ENCODE measurements at regions not wholly inside any gene's neighbourhood (a gene's known extent, or its start where the extent isn't known, plus 50 kb on each side); places are given as distances from the start of the nearest gene placed in this dataset.
"Not testable (repeated sequence)": the region's sequence is repeated elsewhere in the genome, so short reads cannot be mapped to it uniquely, and the experiment has no call there.

DNA sequence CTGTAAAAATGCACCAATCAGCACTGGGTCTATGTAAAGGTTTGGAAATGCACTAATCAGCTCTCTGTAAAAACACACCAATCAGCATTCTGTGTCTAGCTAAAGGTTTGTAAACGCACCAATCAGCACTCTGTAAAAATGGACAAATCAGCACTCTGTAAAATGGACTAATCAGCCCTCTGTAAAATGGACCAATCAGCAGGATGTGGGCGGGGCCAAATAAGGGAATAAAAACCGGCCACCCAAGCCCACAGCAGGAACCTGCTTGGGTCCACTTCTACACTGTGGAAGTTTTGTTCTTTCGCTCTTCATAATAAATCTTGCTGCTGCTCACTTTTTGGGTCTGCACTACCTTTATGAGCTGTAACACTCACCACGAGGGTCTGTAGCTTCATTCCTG lies 101.0 kb downstream of the SMC2 start:
- DNase-seq (ENCODE audit: low spot score) = not testable (repeated sequence)

- no peak for DNase-seq (ENCODE audit: low spot score)
Observed at GRCh38 chr9:104200456-104200994, 106.4 kb downstream of the SMC2 start.

GRCh38 chr9:104206766-104207165 lies 112.7 kb downstream of the SMC2 start:
- DNase-seq (ENCODE audit: low spot score) = no peak

DNA sequence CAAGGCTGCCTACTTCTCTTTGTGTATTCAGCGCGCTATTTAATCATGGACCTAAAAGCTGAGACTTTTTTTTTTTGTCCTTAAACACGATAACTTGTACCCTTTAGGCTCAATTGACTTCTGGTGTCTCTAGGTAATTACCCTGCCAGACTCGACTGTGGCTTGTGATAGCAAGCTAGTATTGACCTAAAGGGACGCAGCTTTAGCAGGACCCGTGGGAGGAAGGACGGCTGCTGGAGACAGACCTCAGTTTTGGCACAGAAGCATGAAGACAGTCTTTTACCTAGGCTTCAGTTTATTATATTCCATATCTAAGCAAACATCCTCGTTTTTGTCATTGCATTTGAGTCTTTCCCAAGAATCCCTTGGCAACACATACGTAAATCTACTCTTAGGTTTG lies 115.3 kb downstream of the SMC2 start:
- no peak for DNase-seq (ENCODE audit: low spot score)

- DNase-seq (ENCODE audit: low spot score) = no peak
Observed at GRCh38 chr9:104227108-104227507, 133.0 kb downstream of the SMC2 start.

DNA sequence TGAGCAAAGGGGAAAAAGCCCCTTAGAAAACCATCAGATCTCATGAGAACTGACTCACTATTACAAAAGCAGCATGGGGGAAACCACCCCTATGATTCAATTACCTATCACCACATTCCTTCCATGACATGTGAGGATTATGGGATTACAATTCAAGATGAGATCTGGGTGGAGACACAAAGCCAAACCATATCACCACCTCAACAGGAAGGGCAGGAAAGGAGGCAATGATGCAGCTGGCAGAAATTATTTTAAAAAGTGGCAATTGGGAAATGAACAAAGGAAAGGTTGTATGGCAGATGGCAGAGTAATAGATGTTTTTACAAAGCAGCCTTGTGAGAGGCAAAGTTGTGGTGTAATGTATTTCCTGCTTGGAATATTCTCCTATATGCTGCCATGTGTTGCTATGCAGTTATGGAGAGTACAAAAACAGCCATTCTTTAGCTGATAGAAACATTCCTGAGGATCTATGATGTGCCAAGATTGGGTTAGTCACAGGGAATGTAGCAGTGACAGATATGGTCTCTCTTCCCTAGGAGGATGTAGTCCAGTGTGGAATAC lies 138.8 kb downstream of the SMC2 start:
- DNase-seq (ENCODE audit: low spot score) = no peak

- DNase-seq (ENCODE audit: low spot score) = no peak
Observed at GRCh38 chr9:104233366-104233765, 139.3 kb downstream of the SMC2 start.

- not testable (repeated sequence) for DNase-seq (ENCODE audit: low spot score)
Observed at GRCh38 chr9:104234632-104235337, 140.7 kb downstream of the SMC2 start.

GRCh38 chr9:104235347-104236120 lies 141.4 kb downstream of the SMC2 start:
- DNase-seq (ENCODE audit: low spot score) = not testable (repeated sequence)

DNA sequence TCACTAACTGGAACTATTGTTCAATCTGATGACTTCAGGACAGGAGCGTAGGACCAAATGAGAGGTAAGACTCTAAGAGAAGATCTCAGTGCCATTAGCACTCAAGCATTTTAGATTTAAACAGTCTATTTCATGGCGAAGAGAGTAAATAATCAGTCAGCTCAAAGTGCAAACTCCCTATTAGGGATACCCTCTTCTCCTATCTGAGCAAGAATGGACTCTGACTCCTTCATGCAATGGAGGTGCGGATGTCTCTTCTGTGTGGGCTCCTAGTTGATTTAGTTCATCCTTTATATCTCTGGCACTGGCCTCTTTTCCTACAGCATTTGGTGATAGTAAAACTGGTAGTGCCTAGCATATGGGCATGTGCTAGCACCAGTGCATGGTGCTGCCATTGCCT lies 144.6 kb downstream of the SMC2 start:
- DNase-seq (ENCODE audit: low spot score) = no peak

- no peak for DNase-seq (ENCODE audit: low spot score)
Observed at GRCh38 chr9:104240890-104241289, 146.8 kb downstream of the SMC2 start.

DNA sequence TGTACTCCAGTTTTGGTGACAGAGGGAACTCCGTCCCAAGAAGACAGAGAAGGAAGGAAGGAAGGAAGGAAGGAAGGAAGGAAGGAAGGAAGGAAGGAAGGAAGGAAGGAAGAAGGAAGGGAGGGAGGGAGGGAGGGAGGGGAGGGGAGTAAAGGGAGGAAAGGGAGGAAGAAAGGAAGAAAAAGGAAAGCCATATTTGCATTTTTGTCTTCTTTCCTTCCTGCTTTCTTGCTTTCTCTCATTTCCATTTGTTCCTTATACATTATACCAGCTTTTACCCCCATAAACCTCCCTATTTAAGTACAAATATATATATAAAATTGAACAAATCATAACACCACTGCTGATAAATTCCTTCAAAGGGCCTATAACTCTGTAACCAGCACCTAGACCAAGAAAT lies 151.8 kb downstream of the SMC2 start:
- no peak for DNase-seq (ENCODE audit: low spot score)

DNA sequence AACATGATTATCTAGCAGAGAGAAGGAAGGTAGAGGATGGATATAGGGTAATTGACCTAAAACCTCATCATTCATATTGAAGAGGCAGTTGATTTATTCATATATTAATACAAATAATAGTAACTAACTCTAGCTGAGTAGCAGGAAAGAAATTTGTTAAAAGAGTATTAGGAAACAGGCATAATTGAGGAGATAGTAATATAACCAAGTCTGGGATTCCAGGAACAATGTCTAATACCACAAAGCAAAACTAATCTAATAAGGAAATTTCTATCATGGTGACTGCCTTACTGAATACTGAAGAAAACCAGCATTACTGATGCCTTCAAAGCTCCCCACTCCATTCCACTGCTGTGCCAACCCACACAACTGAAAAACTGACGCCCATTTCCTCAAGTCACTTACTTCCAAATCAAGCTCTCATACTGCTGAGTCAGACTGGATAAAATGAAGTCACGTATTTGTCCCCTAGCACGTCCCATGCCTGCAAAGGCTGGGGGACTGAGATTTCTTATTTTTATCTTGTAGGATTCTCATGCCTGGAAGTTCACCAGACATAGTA lies 153.9 kb downstream of the SMC2 start:
- DNase-seq (ENCODE audit: low spot score) = no peak

- no peak for DNase-seq (ENCODE audit: low spot score)
Observed at GRCh38 chr9:104256031-104256695, 162.1 kb downstream of the SMC2 start.

DNA sequence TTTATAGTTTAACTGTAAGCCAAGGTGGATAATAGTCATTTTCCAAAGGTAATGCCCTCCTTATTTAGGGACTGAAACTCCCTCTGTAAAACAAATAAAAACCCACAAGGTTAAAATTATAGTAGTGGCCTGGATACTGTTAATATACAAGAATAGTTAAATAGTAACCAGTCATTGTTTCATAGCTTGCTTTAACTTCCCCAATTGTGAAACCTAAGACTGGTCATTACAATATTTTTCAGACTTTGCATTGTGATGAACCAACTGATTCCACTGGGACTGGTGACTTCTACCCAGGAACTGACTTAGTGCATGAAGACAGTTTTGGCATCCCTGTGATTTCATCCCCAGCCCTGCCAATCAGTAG lies 162.6 kb downstream of the SMC2 start:
- DNase-seq (ENCODE audit: low spot score) = no peak

DNA sequence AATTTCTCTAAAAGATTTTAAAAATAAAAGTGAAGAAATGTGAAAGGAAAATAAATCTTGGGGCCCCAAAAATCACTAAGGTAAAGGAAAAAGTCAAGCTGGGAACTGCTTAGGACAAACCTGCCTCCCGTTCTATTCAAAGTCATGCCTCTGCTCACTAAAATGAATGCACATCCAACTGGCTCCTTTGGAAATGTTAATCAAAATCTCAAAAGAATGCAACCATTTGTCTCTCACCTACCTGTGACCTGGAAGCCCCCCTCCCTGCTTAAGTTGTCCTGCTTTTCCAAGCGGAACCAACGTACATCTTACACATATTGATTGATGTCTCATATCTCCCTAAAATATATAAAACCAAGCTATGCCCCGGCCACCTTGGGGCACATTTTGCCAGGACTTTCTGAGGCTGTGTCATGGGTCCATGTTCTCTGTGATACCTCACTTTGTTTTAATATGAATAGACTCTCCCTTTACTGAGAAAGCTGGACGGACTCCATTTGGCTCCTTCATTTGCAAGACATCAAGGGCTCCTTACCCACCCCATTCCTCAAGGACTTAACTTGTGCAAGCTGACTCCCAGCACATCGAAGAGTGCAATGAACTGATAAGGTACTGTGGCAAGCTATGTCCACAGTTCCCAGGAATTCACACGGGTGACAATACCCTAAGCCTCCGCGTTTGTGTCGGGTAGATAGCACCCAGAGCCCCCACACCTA lies 164.3 kb downstream of the SMC2 start:
- DNase-seq (ENCODE audit: low spot score) = no peak

GRCh38 chr9:104260004-104260403 lies 165.9 kb downstream of the SMC2 start:
- DNase-seq (ENCODE audit: low spot score) = no peak

DNA sequence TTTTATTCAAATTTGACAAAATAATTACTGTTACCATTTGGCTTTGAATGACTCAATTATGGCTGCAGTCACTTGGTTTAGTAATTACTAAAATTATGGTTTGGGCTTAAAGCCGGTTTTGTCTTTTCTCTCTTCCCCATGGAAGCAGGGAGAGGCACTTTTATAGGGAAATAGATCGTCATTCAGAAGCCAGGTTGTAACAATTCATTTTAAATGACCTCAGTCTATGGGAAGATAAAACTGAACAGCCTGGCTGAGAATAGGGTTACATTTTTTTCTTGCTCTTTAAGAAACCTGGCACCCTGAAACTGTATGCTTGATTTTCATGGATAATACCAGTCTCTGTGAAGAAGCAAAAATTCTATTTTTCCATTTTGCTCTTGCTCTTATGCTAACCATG lies 169.8 kb downstream of the SMC2 start:
- no peak for DNase-seq (ENCODE audit: low spot score)

DNA sequence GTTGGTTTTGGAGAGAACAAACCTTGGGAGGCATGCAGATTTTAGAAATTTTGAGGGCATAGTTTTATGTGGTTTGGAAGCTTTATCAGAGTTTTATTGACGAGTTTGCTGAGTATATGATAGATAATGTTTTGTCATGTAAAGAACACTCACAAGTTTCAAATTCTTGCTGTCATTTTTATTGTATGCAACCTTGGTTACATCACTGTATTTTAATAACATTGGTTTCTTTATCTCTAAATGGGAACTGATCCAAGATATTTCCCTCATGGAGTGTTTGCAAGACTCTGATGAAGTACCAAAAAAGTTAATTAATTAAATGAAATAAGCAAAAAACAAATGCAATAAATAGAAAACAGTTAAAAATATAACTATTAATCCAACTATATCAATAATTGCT lies 170.3 kb downstream of the SMC2 start:
- no peak for DNase-seq (ENCODE audit: low spot score)

DNA sequence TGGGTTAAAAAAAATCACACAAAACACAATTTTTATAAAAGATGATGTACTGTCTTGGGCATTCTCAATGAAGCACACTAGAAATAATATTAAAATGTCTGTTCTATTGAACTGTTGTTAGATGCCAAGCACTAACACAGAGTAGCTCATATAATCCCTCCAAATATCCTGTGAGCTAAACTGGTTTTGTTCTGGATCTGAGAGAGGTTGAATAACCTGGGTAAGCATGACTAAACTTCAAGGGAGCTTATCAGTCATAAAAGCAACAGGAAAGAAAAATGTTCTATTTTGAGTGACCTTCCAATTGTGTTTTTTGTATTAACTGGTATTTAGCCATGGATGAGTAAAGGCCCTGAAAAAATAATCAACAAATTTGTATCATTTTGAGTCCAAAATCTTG lies 175.3 kb downstream of the SMC2 start:
- DNase-seq (ENCODE audit: low spot score) = no peak
